OCI-LY1 (cell line): ENCODE measurements at regions not wholly inside any gene's neighbourhood (a gene's known extent, or its start where the extent isn't known, plus 50 kb on each side); places are given as distances from the start of the nearest gene placed in this dataset.

Experiments
- H2AFZ ChIP-seq: fragments of 200-600 bp; sonication (generic), shearing (Covaris generic); 2 replicates; pipeline ENCODE4 v1.6.0; 2014; ENCODE audit warnings: antibody characterized with exemption, mild to moderate bottlenecking, low read length
- H3F3A ChIP-seq: fragments of 200-600 bp; sonication (generic), shearing (Covaris generic); 2 replicates; pipeline ENCODE4 v1.6.0; 2014; ENCODE audit warnings: mild to moderate bottlenecking, antibody characterized with exemption, low read length, moderate library complexity; ENCODE audit not compliant: insufficient read depth
- H3K27ac ChIP-seq: fragments of 200-600 bp; sonication (generic); 2 replicates; pipeline ENCODE4 v1.5.1; 2014; ENCODE audit warnings: low read length, mixed run types, mild to moderate bottlenecking, low read depth; ENCODE audit not compliant: poor library complexity, severe bottlenecking
- H3K27me3 ChIP-seq: fragments of 200-600 bp; sonication (generic); 2 replicates; pipeline ENCODE4 v1.6.0; 2014; ENCODE audit warnings: antibody characterized with exemption, mild to moderate bottlenecking, low read length, moderate library complexity; ENCODE audit not compliant: insufficient read depth
- H3K36me3 ChIP-seq: fragments of 200-600 bp; sonication (generic); 2 replicates; pipeline ENCODE4 v1.6.1; 2014; ENCODE audit warnings: mild to moderate bottlenecking, antibody characterized with exemption, low read length, moderate library complexity, mixed read lengths; ENCODE audit not compliant: insufficient read depth
- H3K4me1 ChIP-seq: fragments of 200-600 bp; sonication (generic); 2 replicates; pipeline ENCODE4 v1.5.1; 2014; ENCODE audit warnings: mild to moderate bottlenecking, low read length, moderate library complexity; ENCODE audit not compliant: insufficient read depth, severe bottlenecking
- H3K4me2 ChIP-seq: fragments of 200-600 bp; sonication (generic), shearing (Covaris generic); 2 replicates; pipeline ENCODE4 v1.6.1; 2014; ENCODE audit warnings: low read length
- H3K4me3 ChIP-seq: fragments of 200-600 bp; sonication (generic); 2 replicates; pipeline ENCODE4 v1.5.1; 2014; ENCODE audit warnings: low read length, low read depth, mild to moderate bottlenecking, mixed read lengths; ENCODE audit not compliant: poor library complexity, severe bottlenecking
- H3K79me2 ChIP-seq: fragments of 200-600 bp; shearing (Covaris generic); 2 replicates; pipeline ENCODE4 v1.6.1; 2016; ENCODE audit warnings: mixed run types, low read length, mixed read lengths; ENCODE audit not compliant: insufficient read depth
- H3K9ac ChIP-seq: fragments of 200-600 bp; sonication (generic), shearing (Covaris generic); 2 replicates; pipeline ENCODE4 v1.6.1; 2014; ENCODE audit warnings: mild to moderate bottlenecking, low read length, mixed read lengths
- H3K9me2 ChIP-seq: fragments of 200-600 bp; sonication (generic), shearing (Covaris generic); 2 replicates; pipeline ENCODE4 v1.6.1; 2014; ENCODE audit warnings: low read depth, mild to moderate bottlenecking, low read length, mixed read lengths
- H3K9me3 ChIP-seq: fragments of 200-600 bp; shearing (Covaris generic); 2 replicates; pipeline ENCODE4 v1.6.1; 2014; ENCODE audit warnings: low read length, mixed read lengths
- H4K20me1 ChIP-seq: fragments of 200-600 bp; sonication (generic), shearing (Covaris generic); 2 replicates; pipeline ENCODE4 v1.6.0; 2016; ENCODE audit warnings: mild to moderate bottlenecking, low read length; ENCODE audit not compliant: insufficient read depth
- EZH2 ChIP-seq: fragments of 200-600 bp; sonication (generic), shearing (Covaris generic); IDR thresholded peaks from 2 replicates; pipeline ENCODE4 v1.8.0; 2017; ENCODE audit warnings: borderline replicate concordance, mixed run types, mild to moderate bottlenecking, antibody characterized with exemption, low read length, moderate library complexity, mixed read lengths
- TF ChIP-seq, protein P1 (sequence below): fragments of 200-600 bp; sonication (generic), shearing (Covaris generic); IDR thresholded peaks from 2 replicates; pipeline ENCODE4 v1.5.1; 2017; ENCODE audit warnings: mild to moderate bottlenecking, antibody characterized with exemption, low read length, moderate library complexity, mixed read lengths

DNA sequence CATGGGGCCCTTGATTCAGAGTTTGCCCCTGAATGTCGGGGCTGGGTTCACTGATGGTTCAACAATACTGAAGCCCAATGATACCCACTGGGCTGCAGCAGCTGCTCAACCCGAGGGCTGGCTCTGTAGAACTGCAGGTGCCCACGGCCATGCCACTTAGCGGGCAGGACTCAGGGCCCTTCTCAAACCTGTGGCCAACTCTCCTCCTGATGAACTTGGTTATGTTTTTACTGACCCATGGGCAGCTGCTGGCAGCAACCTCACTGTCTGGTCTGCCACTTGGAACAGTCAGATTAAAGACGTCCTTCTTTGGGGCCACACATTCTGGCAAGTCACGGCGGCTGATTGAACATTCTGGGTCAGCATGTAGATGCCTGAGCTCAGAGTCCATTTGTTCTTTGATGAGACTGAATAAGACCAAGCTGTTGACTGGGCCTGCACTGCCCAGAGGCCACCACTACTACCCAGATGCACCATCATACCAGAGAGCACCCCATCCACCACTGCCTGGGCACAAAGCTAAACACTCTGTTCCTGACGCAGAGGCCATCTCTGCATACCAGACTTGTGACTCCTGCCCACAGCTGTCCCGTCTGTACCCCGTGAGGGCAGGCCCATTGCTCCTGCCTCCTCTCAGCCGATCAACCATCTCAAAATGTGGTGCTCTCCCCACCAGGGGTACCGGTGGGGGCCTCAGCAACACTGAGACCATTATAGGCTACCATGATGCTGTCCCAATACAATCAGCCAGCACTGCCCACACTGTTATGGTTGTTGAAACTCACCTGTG lies 67.8 kb downstream of the SHANK2 start:
- no peak overlapping the region for H3K9ac ChIP-seq
- H4K20me1 ChIP-seq, result no peaks in the 10 kb centered on the region
- H3K4me2 ChIP-seq, result no peak overlapping the region
- TF ChIP-seq, protein P1, sequence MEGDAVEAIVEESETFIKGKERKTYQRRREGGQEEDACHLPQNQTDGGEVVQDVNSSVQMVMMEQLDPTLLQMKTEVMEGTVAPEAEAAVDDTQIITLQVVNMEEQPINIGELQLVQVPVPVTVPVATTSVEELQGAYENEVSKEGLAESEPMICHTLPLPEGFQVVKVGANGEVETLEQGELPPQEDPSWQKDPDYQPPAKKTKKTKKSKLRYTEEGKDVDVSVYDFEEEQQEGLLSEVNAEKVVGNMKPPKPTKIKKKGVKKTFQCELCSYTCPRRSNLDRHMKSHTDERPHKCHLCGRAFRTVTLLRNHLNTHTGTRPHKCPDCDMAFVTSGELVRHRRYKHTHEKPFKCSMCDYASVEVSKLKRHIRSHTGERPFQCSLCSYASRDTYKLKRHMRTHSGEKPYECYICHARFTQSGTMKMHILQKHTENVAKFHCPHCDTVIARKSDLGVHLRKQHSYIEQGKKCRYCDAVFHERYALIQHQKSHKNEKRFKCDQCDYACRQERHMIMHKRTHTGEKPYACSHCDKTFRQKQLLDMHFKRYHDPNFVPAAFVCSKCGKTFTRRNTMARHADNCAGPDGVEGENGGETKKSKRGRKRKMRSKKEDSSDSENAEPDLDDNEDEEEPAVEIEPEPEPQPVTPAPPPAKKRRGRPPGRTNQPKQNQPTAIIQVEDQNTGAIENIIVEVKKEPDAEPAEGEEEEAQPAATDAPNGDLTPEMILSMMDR, result no peak
- no peak for TF ChIP-seq EZH2
- no peak overlapping the region for H3K4me3 ChIP-seq
- H3K36me3 ChIP-seq, result no peaks in the 10 kb centered on the region
- no peaks in the 10 kb centered on the region for H3K79me2 ChIP-seq
- H3F3A ChIP-seq, result no peaks in the 10 kb centered on the region
- H3K27ac ChIP-seq, result no peak overlapping the region
- H3K27me3 ChIP-seq, result no peaks in the 10 kb centered on the region
- H3K9me3 ChIP-seq, result no peaks in the 10 kb centered on the region
- H2AFZ ChIP-seq, result no peak overlapping the region
- H3K4me1 ChIP-seq, result no peaks in the 10 kb centered on the region
- H3K9me2 ChIP-seq, result no peaks in the 10 kb centered on the region

GRCh38 chr11:71183878-71184277 lies 68.5 kb downstream of the SHANK2 start:
- Histone ChIP-seq H3K4me2 (no peak overlapping the region), H4K20me1 (no peaks in the 10 kb centered on the region), H3K9me2 (no peaks in the 10 kb centered on the region), H3K4me1 (no peaks in the 10 kb centered on the region), H3K36me3 (no peaks in the 10 kb centered on the region), H3K27ac (no peak overlapping the region), H3K9me3 (no peaks in the 10 kb centered on the region), H3K4me3 (no peak overlapping the region), H2AFZ (no peak overlapping the region), H3K9ac (no peak overlapping the region), H3K79me2 (no peaks in the 10 kb centered on the region), H3K27me3 (no peaks in the 10 kb centered on the region), H3F3A (no peaks in the 10 kb centered on the region)
- no peak for TF ChIP-seq EZH2
- TF ChIP-seq, protein P1, result no peak

- H3K9me2 ChIP-seq, result no peaks in the 10 kb centered on the region
- no peaks in the 10 kb centered on the region for H3K4me1 ChIP-seq
- no peak overlapping the region for H3K4me3 ChIP-seq
- TF ChIP-seq EZH2, result no peak
- TF ChIP-seq, protein P1, result no peak
- H3K27me3 ChIP-seq, result no peaks in the 10 kb centered on the region
- H3K9me3 ChIP-seq, result no peaks in the 10 kb centered on the region
- no peak overlapping the region for H3K27ac ChIP-seq
- no peak overlapping the region for H3K9ac ChIP-seq
- no peak overlapping the region for H3K4me2 ChIP-seq
- no peak overlapping the region for H2AFZ ChIP-seq
- no peaks in the 10 kb centered on the region for H3K36me3 ChIP-seq
- no peaks in the 10 kb centered on the region for H3K79me2 ChIP-seq
- H3F3A ChIP-seq, result no peaks in the 10 kb centered on the region
- H4K20me1 ChIP-seq, result no peaks in the 10 kb centered on the region
These were observed 69.3 kb downstream of the SHANK2 start for GRCh38 chr11:71182791-71183677.
